ENCODE measurements at regions not wholly inside any gene's neighbourhood (a gene's known extent, or its start where the extent isn't known, plus 50 kb on each side); places are given as distances from the start of the nearest gene placed in this dataset.

- Histone ChIP-seq H3K9me3 (no peaks in the 10 kb centered on the region), H3K36me3 (no peaks in the 10 kb centered on the region), H3K4me1 (no peaks in the 10 kb centered on the region), H3K27ac (no peak overlapping the region), H3K4me3 (no peak overlapping the region), H3K27me3 (no peaks in the 10 kb centered on the region)
- TF ChIP-seq EP300 (IDR thresholded peaks at IDR 0.05) (no peak), CTCF (IDR thresholded peaks at IDR 0.05) (no peak), POLR2A (IDR thresholded peaks at IDR 0.05) (no peak)
- DNase-seq (ENCODE audit: low spot score in 2 of 2) = no peak
- WGBS, 2 donors = 93 to 95% methylated on average over 1 of the region's 1 CpG
Observed at GRCh38 chr4:54823616-54824015, 165.9 kb downstream of the KIT start.

- H3K9me3 ChIP-seq = peaks cover 0 to 4% (median 0%) of the 10 kb centered on the region in 4 donors
- H3K36me3 ChIP-seq = no peaks in the 10 kb centered on the region
- no peak overlapping the region for H3K4me3 ChIP-seq
- H3K27me3 ChIP-seq = no peaks in the 10 kb centered on the region
- DNase-seq (ENCODE audit: low spot score in 2 of 2) = no peak
- no peak overlapping the region for H3K27ac ChIP-seq
- H3K4me1 ChIP-seq = no peaks in the 10 kb centered on the region
- TF ChIP-seq CTCF (IDR thresholded peaks at IDR 0.05) (no peak), POLR2A (IDR thresholded peaks at IDR 0.05) (no peak), EP300 (IDR thresholded peaks at IDR 0.05) (no peak)
- 62 to 77% methylated on average over 5 of the region's 5 CpGs for WGBS, 2 donors
Observed at GRCh38 chr4:54819034-54819433, 161.3 kb downstream of the KIT start.

- Histone ChIP-seq H3K27ac (no peak overlapping the region), H3K27me3 (no peaks in the 10 kb centered on the region), H3K36me3 (no peaks in the 10 kb centered on the region), H3K4me3 (no peak overlapping the region), H3K9me3 (peaks cover 0 to 6% (median 0%) of the 10 kb centered on the region in 4 donors), H3K4me1 (no peaks in the 10 kb centered on the region)
- no peak for DNase-seq (ENCODE audit: low spot score in 2 of 2)
- 80 to 86% methylated on average over 5 of the region's 5 CpGs for WGBS, 2 donors
- TF ChIP-seq POLR2A (IDR thresholded peaks at IDR 0.05) = no peak
- no peak for TF ChIP-seq EP300 (IDR thresholded peaks at IDR 0.05)
- TF ChIP-seq CTCF (IDR thresholded peaks at IDR 0.05) = no peak
Observed at GRCh38 chr4:54818481-54818880, 160.7 kb downstream of the KIT start.

GRCh38 chr4:54813674-54814073, 155.9 kb downstream of the KIT start:
- DNase-seq (ENCODE audit: low spot score in 2 of 2) = no peak
- Histone ChIP-seq H3K4me1 (no peaks in the 10 kb centered on the region), H3K36me3 (no peaks in the 10 kb centered on the region), H3K9me3 (peaks cover 0 to 27% (median 0%) of the 10 kb centered on the region in 4 donors), H3K27me3 (no peaks in the 10 kb centered on the region), H3K4me3 (no peak overlapping the region), H3K27ac (no peak overlapping the region)
- no peak for TF ChIP-seq EP300 (IDR thresholded peaks at IDR 0.05)
- TF ChIP-seq POLR2A (IDR thresholded peaks at IDR 0.05) = no peak
- no peak for TF ChIP-seq CTCF (IDR thresholded peaks at IDR 0.05)
- WGBS, 2 donors = 84 to 89% methylated on average over 7 of the region's 7 CpGs

- no peak overlapping the region for H3K27ac ChIP-seq
- no peaks in the 10 kb centered on the region for H3K4me1 ChIP-seq
- H3K27me3 ChIP-seq = no peaks in the 10 kb centered on the region
- H3K36me3 ChIP-seq = no peaks in the 10 kb centered on the region
- peaks cover 0 to 30% (median 0%) of the 10 kb centered on the region in 4 donors for H3K9me3 ChIP-seq
- no peak overlapping the region for H3K4me3 ChIP-seq
- no peak for DNase-seq (ENCODE audit: low spot score in 2 of 2)
- TF ChIP-seq EP300 (IDR thresholded peaks at IDR 0.05) = no peak
- no peak for TF ChIP-seq POLR2A (IDR thresholded peaks at IDR 0.05)
- TF ChIP-seq CTCF (IDR thresholded peaks at IDR 0.05) = no peak
Observed at GRCh38 chr4:54806351-54806750, 148.6 kb downstream of the KIT start.

Measured in tibial nerve (tissue), 4 donors.